A673 (cell line): ENCODE measurements at regions not wholly inside any gene's neighbourhood (a gene's known extent, or its start where the extent isn't known, plus 50 kb on each side); places are given as distances from the start of the nearest gene placed in this dataset.

ENCODE experiments used
- EZH2 ChIP-seq: fragments of 200-600 bp; sonication (generic); IDR thresholded peaks from 2 replicates; pipeline ENCODE4 v1.6.1; 2017; ENCODE audit warnings: borderline replicate concordance, low read depth, mild to moderate bottlenecking, mixed read lengths, antibody characterized with exemption, low read length; ENCODE audit not compliant: poor library complexity, severe bottlenecking
- TF ChIP-seq, protein P1 (sequence below): fragments of 300-800, 200-600 bp; sonication (generic); conservative IDR thresholded peaks from 2 replicates; pipeline ENCODE4 v1.5.1; 2017; ENCODE audit warnings: low read depth, mild to moderate bottlenecking, antibody characterized with exemption, low read length, moderate library complexity, mixed read lengths

- TF ChIP-seq, protein P1, sequence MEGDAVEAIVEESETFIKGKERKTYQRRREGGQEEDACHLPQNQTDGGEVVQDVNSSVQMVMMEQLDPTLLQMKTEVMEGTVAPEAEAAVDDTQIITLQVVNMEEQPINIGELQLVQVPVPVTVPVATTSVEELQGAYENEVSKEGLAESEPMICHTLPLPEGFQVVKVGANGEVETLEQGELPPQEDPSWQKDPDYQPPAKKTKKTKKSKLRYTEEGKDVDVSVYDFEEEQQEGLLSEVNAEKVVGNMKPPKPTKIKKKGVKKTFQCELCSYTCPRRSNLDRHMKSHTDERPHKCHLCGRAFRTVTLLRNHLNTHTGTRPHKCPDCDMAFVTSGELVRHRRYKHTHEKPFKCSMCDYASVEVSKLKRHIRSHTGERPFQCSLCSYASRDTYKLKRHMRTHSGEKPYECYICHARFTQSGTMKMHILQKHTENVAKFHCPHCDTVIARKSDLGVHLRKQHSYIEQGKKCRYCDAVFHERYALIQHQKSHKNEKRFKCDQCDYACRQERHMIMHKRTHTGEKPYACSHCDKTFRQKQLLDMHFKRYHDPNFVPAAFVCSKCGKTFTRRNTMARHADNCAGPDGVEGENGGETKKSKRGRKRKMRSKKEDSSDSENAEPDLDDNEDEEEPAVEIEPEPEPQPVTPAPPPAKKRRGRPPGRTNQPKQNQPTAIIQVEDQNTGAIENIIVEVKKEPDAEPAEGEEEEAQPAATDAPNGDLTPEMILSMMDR: no peak
- TF ChIP-seq EZH2: no peak
These were observed 318.5 kb upstream of the ARPP21 start for GRCh38 chr3:35320646-35321407.
